ENCODE measurements at regions not wholly inside any gene's neighbourhood (a gene's known extent, or its start where the extent isn't known, plus 50 kb on each side); places are given as distances from the start of the nearest gene placed in this dataset.
"Not testable (repeated sequence)": the region's sequence is repeated elsewhere in the genome, so short reads cannot be mapped to it uniquely, and the experiment has no call there.

GRCh38 chr10:42719339-42719738, 63.3 kb upstream of the BMS1 start:
- TF ChIP-seq CTCF (conservative IDR thresholded peaks at IDR 0.05); EZH2 (IDR thresholded peaks at IDR 0.05; ENCODE audit: low read depth): not testable (repeated sequence)

All from PC-9 (cell line).